Common myeloid progenitor, CD34-positive (primary cell): ENCODE measurements at regions not wholly inside any gene's neighbourhood (a gene's known extent, or its start where the extent isn't known, plus 50 kb on each side); places are given as distances from the start of the nearest gene placed in this dataset.

Experiments
- CTCF ChIA-PET: fragments of 350-600 bp; sonication (Branson Sonifier 250); formaldehyde crosslinking; loops from one replicate; lab custom pipeline; 2021; ENCODE audit warnings: antibody characterized with exemption; lab: Charles Lee
- POLR2A ChIA-PET: fragments of 350-600 bp; sonication (Branson Sonifier 250); formaldehyde crosslinking; loops from one replicate; lab custom pipeline; 2021; ENCODE audit warnings: antibody characterized with exemption; lab: Charles Lee
- DNase-seq, 3 donors: peaks; one replicate each; pipeline versions ENCODE4 v3.0.0 to v3.0.0-alpha.2; 2013
- H3K27ac ChIP-seq, 2 experiments: 1 replicate in 1 of 2; 2 replicates in 1 of 2; pipeline ENCODE4 v1.7.0; 2013; ENCODE audit warnings: inconsistent platforms in 2 of 2, low read length in 2 of 2, mild to moderate bottlenecking in 2 of 2, low read depth in 1 of 2, moderate library complexity in 1 of 2; ENCODE audit not compliant: severe bottlenecking in 2 of 2, insufficient read depth in 1 of 2, poor library complexity in 1 of 2
- H3K27me3 ChIP-seq, 5 experiments: replicated peaks in 2 of 5; 1 replicate in 3 of 5; 2 replicates in 2 of 5; pipeline versions ENCODE4 v1.6.1 to v1.7.0; 2013; ENCODE audit warnings: low read length in 4 of 5, mild to moderate bottlenecking in 2 of 5, moderate library complexity in 2 of 5, inconsistent platforms in 1 of 5; ENCODE audit not compliant: insufficient read depth in 5 of 5, control insufficient read depth in 4 of 5
- H3K36me3 ChIP-seq, 4 experiments: 1 replicate in 2 of 4; 2 replicates in 2 of 4; pipeline versions ENCODE4 v1.6.1 to v1.7.0; 2013; ENCODE audit warnings: low read length in 3 of 4, control low read depth in 1 of 4, mild to moderate bottlenecking in 1 of 4; ENCODE audit not compliant: control insufficient read depth in 4 of 4, insufficient read depth in 4 of 4
- H3K4me1 ChIP-seq, 4 experiments: 1 replicate in 3 of 4; 2 replicates in 1 of 4; pipeline versions ENCODE4 v1.6.1 to v1.7.1; 2013; ENCODE audit warnings: low read length in 3 of 4, mild to moderate bottlenecking in 3 of 4, control low read depth in 1 of 4, inconsistent platforms in 1 of 4, moderate library complexity in 1 of 4; ENCODE audit not compliant: control insufficient read depth in 4 of 4, insufficient read depth in 4 of 4; ENCODE audit errors: control extremely low read depth in 1 of 4
- H3K4me3 ChIP-seq, 7 experiments: 1 replicate in 4 of 7; 2 replicates in 3 of 7; pipeline versions ENCODE4 v1.5.1 to v1.7.0; 2013; ENCODE audit warnings: mild to moderate bottlenecking in 7 of 7, low read length in 6 of 7, moderate library complexity in 6 of 7, inconsistent platforms in 2 of 7, low read depth in 2 of 7, control low read depth in 1 of 7; ENCODE audit not compliant: insufficient read depth in 4 of 7, control insufficient read depth in 1 of 7; ENCODE audit errors: extremely low read depth in 1 of 7
- H3K9me3 ChIP-seq, 5 experiments: 1 replicate in 4 of 5; 2 replicates in 1 of 5; pipeline versions ENCODE4 v1.6.1 to v1.7.1; 2013; ENCODE audit warnings: low read length in 4 of 5, mild to moderate bottlenecking in 2 of 5, inconsistent platforms in 1 of 5, low read depth in 1 of 5, moderate library complexity in 1 of 5; ENCODE audit not compliant: control insufficient read depth in 4 of 5, insufficient read depth in 2 of 5; ENCODE audit errors: control extremely low read depth in 1 of 5
- WGBS: methylation state at CpG from one replicate; pipeline ENCODE4 v1.1.5; 2013; ENCODE audit not compliant: insufficient coverage; 5-methylcytosine and 5-hydroxymethylcytosine counted together

DNA sequence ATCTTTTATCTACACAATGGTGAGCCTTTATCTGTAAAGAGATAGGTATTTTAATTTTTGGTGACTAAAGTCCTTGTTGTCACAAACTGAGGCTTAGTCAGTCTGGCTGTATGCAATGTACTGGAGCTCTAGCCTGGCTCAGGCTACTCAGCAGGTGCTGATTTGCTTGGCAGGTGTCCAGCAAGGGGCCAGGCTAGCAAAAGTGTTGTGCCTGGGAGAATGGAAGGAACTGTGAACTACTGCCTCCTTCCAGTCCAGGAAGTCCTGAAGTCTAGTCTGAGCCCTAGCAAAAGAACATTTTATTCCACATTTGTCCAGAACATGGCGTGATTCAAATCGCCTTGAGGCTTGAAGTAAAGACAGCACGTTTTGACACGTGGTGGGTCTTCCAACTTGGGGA lies 260.5 kb downstream of the CCDC85A start:
- Histone ChIP-seq H3K4me1 (no peaks in the 10 kb centered on the region), H3K27me3 (no peaks in the 10 kb centered on the region), H3K36me3 (no peaks in the 10 kb centered on the region), H3K27ac (no peak overlapping the region), H3K9me3 (peaks cover 0 to 2% (median 0%) of the 10 kb centered on the region in 5 experiments), H3K4me3 (no peak overlapping the region)
- ChIA-PET CTCF (no interaction called here), POLR2A (no interaction called here)
- WGBS, result 91% methylated on average over 4 of the region's 4 CpGs
- no peak for DNase-seq

DNA sequence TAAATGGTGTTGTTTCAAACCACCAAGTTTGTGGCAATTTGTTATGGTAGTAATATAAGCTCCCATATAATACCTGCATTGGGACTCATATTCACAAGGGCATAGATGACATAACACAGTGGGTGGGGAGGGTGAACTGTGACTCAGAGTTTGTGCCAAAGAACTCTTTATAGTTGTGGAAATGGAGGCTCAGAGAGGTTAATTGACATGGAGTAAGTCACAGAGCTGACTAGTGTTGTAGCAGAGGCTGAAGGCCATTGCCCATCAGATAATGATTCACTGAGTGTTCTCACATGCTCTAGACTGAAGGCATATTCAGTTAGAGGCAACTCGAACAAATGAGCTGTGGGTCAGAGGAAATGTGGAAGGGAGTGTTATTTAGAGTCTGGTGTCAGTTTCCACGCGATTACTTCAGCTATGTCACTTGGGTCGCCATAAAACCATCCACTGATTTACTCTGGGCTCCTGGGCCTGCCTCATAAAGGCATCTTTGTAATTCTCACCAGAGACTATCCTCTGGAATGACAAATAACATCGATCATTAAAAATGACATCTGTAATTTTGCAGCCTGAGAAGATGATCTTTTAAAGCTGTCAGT lies 264.7 kb downstream of the CCDC85A start:
- Histone ChIP-seq H3K27ac (no peak overlapping the region), H3K4me3 (no peak overlapping the region), H3K27me3 (no peaks in the 10 kb centered on the region)

DNA sequence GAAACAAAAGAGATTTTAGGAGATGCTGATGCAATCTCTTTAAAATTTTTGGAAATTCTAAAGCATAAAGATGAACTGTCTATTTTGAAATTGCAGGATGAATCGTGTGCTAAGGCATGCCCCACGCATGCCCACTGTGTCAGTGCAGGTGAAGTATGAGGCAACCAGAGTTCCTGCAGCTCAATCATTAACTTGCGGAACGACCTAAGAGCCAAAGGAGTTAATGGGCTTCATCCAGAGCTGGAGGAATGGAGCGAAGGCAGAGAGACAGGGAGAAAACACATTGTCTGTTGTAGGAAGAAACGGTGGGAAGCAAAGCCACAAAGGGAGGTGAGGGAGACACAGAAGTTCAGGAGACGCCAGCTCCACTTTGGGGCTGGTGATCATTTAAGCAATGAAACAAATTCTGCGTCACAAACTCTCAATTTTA lies 265.2 kb downstream of the CCDC85A start:
- ChIA-PET POLR2A (no interaction called here), CTCF (interaction anchor here (0.6 to 1.6 kb wide), 2 partner anchors 9 to 180 kb away, joined by 4 to 5 read pairs; no protein-coding TSS in a partner anchor)
- H3K36me3 ChIP-seq, result no peaks in the 10 kb centered on the region
- no peaks in the 10 kb centered on the region for H3K27me3 ChIP-seq
- WGBS, result 53% methylated on average over 5 of the region's 8 CpGs
- H3K9me3 ChIP-seq, result peaks cover 0 to 2% (median 0%) of the 10 kb centered on the region in 5 experiments
- H3K4me3 ChIP-seq, result no peak overlapping the region
- no peaks in the 10 kb centered on the region for H3K4me1 ChIP-seq
- H3K27ac ChIP-seq, result no peak overlapping the region
- no peak for DNase-seq

More for the DNA sequence above, 264.7 kb downstream of the CCDC85A start:
- no peak for DNase-seq
- H3K4me1 ChIP-seq, result no peaks in the 10 kb centered on the region
- ChIA-PET POLR2A (no interaction called here), CTCF (interaction anchor here (1.6 kb wide), 1 partner anchor 8 kb away, joined by 4 read pairs; no protein-coding TSS in a partner anchor)
- peaks cover 0 to 2% (median 0%) of the 10 kb centered on the region in 5 experiments for H3K9me3 ChIP-seq
- H3K36me3 ChIP-seq, result no peaks in the 10 kb centered on the region
- 80% methylated on average over 2 of the region's 5 CpGs for WGBS

DNA sequence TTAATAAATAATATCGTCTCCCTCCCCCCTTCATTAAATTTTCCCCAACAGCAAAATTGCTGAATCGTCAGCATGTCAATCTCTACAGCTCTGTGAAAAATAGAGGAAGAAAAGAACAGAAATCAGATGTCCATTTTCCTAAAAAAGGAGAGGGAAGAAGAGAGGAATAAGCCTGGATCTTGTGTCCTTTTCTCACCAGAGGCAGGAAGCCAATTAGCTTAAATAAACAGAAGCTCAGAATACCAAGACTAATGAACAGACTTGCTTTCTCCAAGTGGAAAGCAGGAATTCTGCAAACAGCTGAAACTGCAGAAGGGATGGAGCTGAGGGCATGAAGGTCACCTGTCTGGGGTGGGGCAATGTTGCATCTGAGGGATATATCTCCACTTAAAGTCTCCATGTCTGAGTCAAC lies 265.7 kb downstream of the CCDC85A start:
- Histone ChIP-seq H3K4me1 (no peaks in the 10 kb centered on the region), H3K9me3 (peaks cover 0 to under 1% (median 0%) of the 10 kb centered on the region in 5 experiments), H3K36me3 (no peaks in the 10 kb centered on the region), H3K27me3 (no peaks in the 10 kb centered on the region), H3K4me3 (no peak overlapping the region), H3K27ac (no peak overlapping the region)
- ChIA-PET POLR2A (no interaction called here), CTCF (interaction anchor here (0.6 to 1.6 kb wide), 2 partner anchors 9 to 180 kb away, joined by 4 to 5 read pairs; no protein-coding TSS in a partner anchor)
- DNase-seq, result no peak
- no CpG with 5 or more reads among the region's 2 CpGs for WGBS

DNA sequence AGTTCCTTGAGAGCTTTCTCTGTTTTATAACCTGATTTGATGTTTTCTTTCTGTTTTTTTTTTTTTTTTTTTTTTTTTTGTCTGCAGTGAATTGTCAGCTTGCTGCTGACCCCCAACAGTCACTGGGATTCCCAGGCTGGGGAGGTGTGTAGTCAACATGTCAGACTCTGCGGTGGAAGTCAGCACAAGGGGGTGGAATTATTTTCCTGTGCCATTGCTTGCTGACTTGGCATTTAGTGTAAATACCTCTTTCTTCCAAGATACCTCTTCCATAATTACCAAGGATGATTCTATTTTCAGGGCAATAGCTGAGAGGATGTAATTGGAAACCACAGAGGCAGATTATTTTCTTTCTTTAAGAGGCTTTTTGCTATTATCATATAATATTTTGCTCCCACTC lies 266.3 kb downstream of the CCDC85A start:
- no CpG with 5 or more reads among the region's 1 CpG for WGBS
- no peaks in the 10 kb centered on the region for H3K9me3 ChIP-seq
- POLR2A ChIA-PET, result no interaction called here
- H3K4me1 ChIP-seq, result no peaks in the 10 kb centered on the region
- H3K27ac ChIP-seq, result no peak overlapping the region
- H3K27me3 ChIP-seq, result no peaks in the 10 kb centered on the region
- DNase-seq, result no peak
- CTCF ChIA-PET, result no interaction called here
- no peaks in the 10 kb centered on the region for H3K36me3 ChIP-seq
- H3K4me3 ChIP-seq, result no peak overlapping the region

DNA sequence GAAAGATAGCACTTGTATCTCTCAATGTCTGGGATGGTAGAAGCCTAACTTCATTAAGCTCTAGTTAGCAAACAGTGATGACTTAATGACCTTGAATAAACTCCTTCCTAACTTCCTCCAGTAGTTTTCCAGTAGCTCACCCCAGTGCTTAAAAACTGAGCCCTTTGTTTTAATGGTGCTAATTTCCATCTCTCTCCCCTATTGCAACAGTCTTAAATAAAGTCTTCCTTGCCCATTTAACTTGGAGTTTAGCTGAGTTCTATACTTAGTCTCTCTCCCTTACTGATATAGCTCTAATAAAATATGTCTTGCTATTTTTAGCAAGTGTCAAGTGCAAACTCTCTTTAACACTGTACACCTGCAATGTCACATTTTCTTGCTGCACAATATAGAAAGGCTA lies 267.0 kb downstream of the CCDC85A start:
- Histone ChIP-seq H3K4me3 (no peak overlapping the region), H3K27ac (no peak overlapping the region), H3K36me3 (no peaks in the 10 kb centered on the region), H3K4me1 (no peaks in the 10 kb centered on the region), H3K9me3 (no peaks in the 10 kb centered on the region), H3K27me3 (no peaks in the 10 kb centered on the region)
- CTCF ChIA-PET, result interaction anchor here (0.6 kb wide), 1 partner anchor 193 kb away, joined by 3 read pairs; no protein-coding TSS in a partner anchor
- POLR2A ChIA-PET, result no interaction called here
- DNase-seq, result no peak

DNA sequence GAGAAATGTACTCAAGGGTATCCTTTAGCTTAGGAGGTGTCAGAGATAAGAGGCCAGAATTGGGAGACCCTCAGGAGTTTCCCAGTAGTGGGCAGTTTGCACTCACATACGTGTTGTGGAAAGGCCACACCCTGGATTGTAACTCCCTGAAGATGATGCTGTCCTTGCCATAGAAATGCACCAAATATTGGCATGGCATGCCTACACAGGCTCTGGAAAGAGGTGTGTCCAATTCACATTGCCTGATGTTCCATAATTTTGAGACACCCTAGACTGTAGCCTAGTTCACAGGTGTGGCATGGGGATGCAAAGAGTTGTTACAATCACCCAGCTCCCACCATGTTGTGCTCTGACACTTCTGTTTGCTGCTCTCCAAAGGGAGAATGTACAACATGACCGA lies 271.9 kb downstream of the CCDC85A start:
- CTCF ChIA-PET, result no interaction called here
- H3K27me3 ChIP-seq, result no peaks in the 10 kb centered on the region
- H3K36me3 ChIP-seq, result no peaks in the 10 kb centered on the region
- H3K4me3 ChIP-seq, result no peak overlapping the region
- no peak for DNase-seq
- no peaks in the 10 kb centered on the region for H3K4me1 ChIP-seq
- POLR2A ChIA-PET, result interaction anchor here (0.6 kb wide), 1 partner anchor 116 kb away, joined by 7 read pairs; no protein-coding TSS in a partner anchor
- WGBS, result 94% methylated on average over 2 of the region's 2 CpGs
- H3K9me3 ChIP-seq, result no peaks in the 10 kb centered on the region
- no peak overlapping the region for H3K27ac ChIP-seq
